ENCODE measurements at regions not wholly inside any gene's neighbourhood (a gene's known extent, or its start where the extent isn't known, plus 50 kb on each side); places are given as distances from the start of the nearest gene placed in this dataset.

- H3F3A ChIP-seq (ENCODE audit: insufficient read depth) = no peaks in the 10 kb centered on the region
- H3K4me3 ChIP-seq (ENCODE audit: insufficient read depth, low read length, poor library complexity, severe bottlenecking) = no peak overlapping the region
- TF ChIP-seq EZH2phosphoT487 (conservative IDR thresholded peaks at IDR 0.05; ENCODE audit: low read length) (no peak), CTCF (IDR thresholded peaks at IDR 0.05; ENCODE audit: insufficient read depth, low read length, poor library complexity, severe bottlenecking) (no peak)
- no peak overlapping the region for H3K9ac ChIP-seq (ENCODE audit: low read length)
- H3K4me2 ChIP-seq (ENCODE audit: low read depth, low read length, poor library complexity, severe bottlenecking) = no peak overlapping the region
- H3K9me3 ChIP-seq (ENCODE audit: insufficient read depth, low read length) = no peaks in the 10 kb centered on the region
- no peak overlapping the region for H2AFZ ChIP-seq (ENCODE audit: low read depth, low read length, severe bottlenecking)
- H3K9me2 ChIP-seq (replicated peaks; ENCODE audit: insufficient read depth, low read length) = no peaks in the 10 kb centered on the region
- no peaks in the 10 kb centered on the region for H3K36me3 ChIP-seq (ENCODE audit: low read length)
- H3K27me3 ChIP-seq (ENCODE audit: low read length) = no peaks in the 10 kb centered on the region
- no peaks in the 10 kb centered on the region for H4K20me1 ChIP-seq (ENCODE audit: low read depth, low read length)
- no peaks in the 10 kb centered on the region for H3K79me2 ChIP-seq (ENCODE audit: insufficient read depth, low read length)
- no peak overlapping the region for H3K27ac ChIP-seq (ENCODE audit: low read depth, low read length)
Measured at GRCh38 chr20:22823119-22823518, 212.0 kb upstream of the SSTR4 start.

- TF ChIP-seq CTCF (IDR thresholded peaks at IDR 0.05; ENCODE audit: insufficient read depth, low read length, poor library complexity, severe bottlenecking) (no peak), EZH2phosphoT487 (conservative IDR thresholded peaks at IDR 0.05; ENCODE audit: low read length) (no peak)
- H4K20me1 ChIP-seq (ENCODE audit: low read depth, low read length) = no peaks in the 10 kb centered on the region
- no peaks in the 10 kb centered on the region for H3F3A ChIP-seq (ENCODE audit: insufficient read depth)
- H2AFZ ChIP-seq (ENCODE audit: low read depth, low read length, severe bottlenecking) = no peak overlapping the region
- H3K36me3 ChIP-seq (ENCODE audit: low read length) = no peaks in the 10 kb centered on the region
- no peaks in the 10 kb centered on the region for H3K27me3 ChIP-seq (ENCODE audit: low read length)
- H3K9me3 ChIP-seq (ENCODE audit: insufficient read depth, low read length) = no peaks in the 10 kb centered on the region
- no peak overlapping the region for H3K27ac ChIP-seq (ENCODE audit: low read depth, low read length)
- no peak overlapping the region for H3K9ac ChIP-seq (ENCODE audit: low read length)
- H3K4me3 ChIP-seq (ENCODE audit: insufficient read depth, low read length, poor library complexity, severe bottlenecking) = no peak overlapping the region
- no peak overlapping the region for H3K4me2 ChIP-seq (ENCODE audit: low read depth, low read length, poor library complexity, severe bottlenecking)
- H3K79me2 ChIP-seq (ENCODE audit: insufficient read depth, low read length) = no peaks in the 10 kb centered on the region
- no peaks in the 10 kb centered on the region for H3K9me2 ChIP-seq (replicated peaks; ENCODE audit: insufficient read depth, low read length)
Measured at GRCh38 chr20:22824077-22824476, 211.0 kb upstream of the SSTR4 start.

- Histone ChIP-seq H3K9me2 (replicated peaks; ENCODE audit: insufficient read depth, low read length) (no peaks in the 10 kb centered on the region), H3K27ac (ENCODE audit: low read depth, low read length) (no peak overlapping the region), H3K36me3 (ENCODE audit: low read length) (no peaks in the 10 kb centered on the region), H3K9ac (ENCODE audit: low read length) (no peak overlapping the region), H3K9me3 (ENCODE audit: insufficient read depth, low read length) (no peaks in the 10 kb centered on the region), H3K4me2 (ENCODE audit: low read depth, low read length, poor library complexity, severe bottlenecking) (no peak overlapping the region), H3K79me2 (ENCODE audit: insufficient read depth, low read length) (no peaks in the 10 kb centered on the region), H3K4me3 (ENCODE audit: insufficient read depth, low read length, poor library complexity, severe bottlenecking) (no peak overlapping the region), H4K20me1 (ENCODE audit: low read depth, low read length) (no peaks in the 10 kb centered on the region), H3K27me3 (ENCODE audit: low read length) (no peaks in the 10 kb centered on the region), H3F3A (ENCODE audit: insufficient read depth) (no peaks in the 10 kb centered on the region), H2AFZ (ENCODE audit: low read depth, low read length, severe bottlenecking) (no peak overlapping the region)
- TF ChIP-seq CTCF (IDR thresholded peaks at IDR 0.05; ENCODE audit: insufficient read depth, low read length, poor library complexity, severe bottlenecking) (no peak), EZH2phosphoT487 (conservative IDR thresholded peaks at IDR 0.05; ENCODE audit: low read length) (no peak)
Measured at GRCh38 chr20:22825076-22825475, 210.0 kb upstream of the SSTR4 start.

DNA sequence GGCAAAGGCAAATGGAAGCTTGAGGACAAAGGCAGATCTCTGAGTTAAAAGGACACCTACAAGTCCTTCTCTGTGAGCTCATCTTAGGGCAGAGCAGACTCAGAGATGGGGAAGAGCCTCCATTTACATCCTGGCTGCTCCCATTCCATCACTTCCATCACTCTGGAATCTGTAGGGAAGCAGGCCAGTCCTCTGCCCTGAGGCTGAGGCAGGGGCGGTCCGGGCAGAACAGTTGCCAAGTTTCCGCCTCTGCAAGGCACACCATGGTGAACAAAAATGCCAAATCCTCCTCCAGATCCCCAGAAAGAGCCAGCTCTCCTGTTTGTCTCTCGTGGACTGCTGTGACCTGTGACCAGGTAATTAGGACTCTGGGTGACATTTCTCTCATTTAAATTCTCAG, 209.6 kb upstream of the SSTR4 start:
- no peaks in the 10 kb centered on the region for H3F3A ChIP-seq (ENCODE audit: insufficient read depth)
- H3K4me3 ChIP-seq (ENCODE audit: insufficient read depth, low read length, poor library complexity, severe bottlenecking) = no peak overlapping the region
- H4K20me1 ChIP-seq (ENCODE audit: low read depth, low read length) = no peaks in the 10 kb centered on the region
- H3K9me3 ChIP-seq (ENCODE audit: insufficient read depth, low read length) = no peaks in the 10 kb centered on the region
- no peaks in the 10 kb centered on the region for H3K27me3 ChIP-seq (ENCODE audit: low read length)
- H2AFZ ChIP-seq (ENCODE audit: low read depth, low read length, severe bottlenecking) = no peak overlapping the region
- H3K27ac ChIP-seq (ENCODE audit: low read depth, low read length) = no peak overlapping the region
- H3K79me2 ChIP-seq (ENCODE audit: insufficient read depth, low read length) = no peaks in the 10 kb centered on the region
- H3K36me3 ChIP-seq (ENCODE audit: low read length) = no peaks in the 10 kb centered on the region
- no peak overlapping the region for H3K9ac ChIP-seq (ENCODE audit: low read length)
- H3K9me2 ChIP-seq (replicated peaks; ENCODE audit: insufficient read depth, low read length) = no peaks in the 10 kb centered on the region
- no peak overlapping the region for H3K4me2 ChIP-seq (ENCODE audit: low read depth, low read length, poor library complexity, severe bottlenecking)
- TF ChIP-seq EZH2phosphoT487 (conservative IDR thresholded peaks at IDR 0.05; ENCODE audit: low read length) (no peak), CTCF (IDR thresholded peaks at IDR 0.05; ENCODE audit: insufficient read depth, low read length, poor library complexity, severe bottlenecking) (no peak)

Data from SU-DHL-6 (cell line).